OCI-LY3 (cell line): ENCODE measurements at regions not wholly inside any gene's neighbourhood (a gene's known extent, or its start where the extent isn't known, plus 50 kb on each side); places are given as distances from the start of the nearest gene placed in this dataset.

Source experiments
- H2AFZ ChIP-seq: fragments of 200-600, 300-600 bp; shearing (Covaris generic); 2 replicates; pipeline ENCODE4 v1.6.0; 2014; ENCODE audit warnings: antibody characterized with exemption, low read depth, low read length
- H3K27ac ChIP-seq: fragments of 200-600, 300-600 bp; sonication (generic); 2 replicates; pipeline ENCODE4 v1.5.1; 2014; ENCODE audit warnings: mild to moderate bottlenecking, low read length, moderate library complexity, mixed read lengths
- H3K27me3 ChIP-seq: fragments of 200-600, 300-600 bp; sonication (generic); 2 replicates; pipeline ENCODE4 v1.6.1; 2014; ENCODE audit warnings: low read depth, low read length, mixed read lengths
- H3K36me3 ChIP-seq: fragments of 200-600, 300-600 bp; sonication (generic); replicated peaks from 2 replicates; pipeline ENCODE3; 2014; ENCODE audit warnings: low read depth, low read length, mixed read lengths
- H3K4me1 ChIP-seq: fragments of 300-600, 200-600 bp; sonication (generic); 2 replicates; pipeline ENCODE4 v1.6.1; 2014; ENCODE audit warnings: low read length, mixed read lengths
- H3K4me2 ChIP-seq: fragments of 200-600, 300-600 bp; sonication (generic); 2 replicates; pipeline ENCODE4 v1.6.1; 2014; ENCODE audit warnings: low read length, mixed read lengths
- H3K4me3 ChIP-seq: fragments of 300-600, 200-600 bp; sonication (generic); 2 replicates; pipeline ENCODE4 v1.5.1; 2014; ENCODE audit warnings: antibody characterized with exemption, mild to moderate bottlenecking, low read length, moderate library complexity
- H3K79me2 ChIP-seq: fragments of 300-600, 200-600 bp; shearing (Covaris generic); 2 replicates; pipeline ENCODE4 v1.6.1; 2014; ENCODE audit warnings: mild to moderate bottlenecking, low read length, mixed read lengths
- H3K9ac ChIP-seq: fragments of 300-600, 200-600 bp; shearing (Covaris generic); 2 replicates; pipeline ENCODE4 v1.6.0; 2014; ENCODE audit warnings: mild to moderate bottlenecking, low read length, moderate library complexity
- H3K9me3 ChIP-seq: fragments of 200-600, 300-600 bp; shearing (Covaris generic); 2 replicates; pipeline ENCODE4 v1.6.1; 2014; ENCODE audit warnings: low read length, mixed read lengths; ENCODE audit not compliant: insufficient read depth
- H4K20me1 ChIP-seq: fragments of 200-600, 300-600 bp; sonication (generic); 2 replicates; pipeline ENCODE4 v1.6.1; 2016; ENCODE audit warnings: low read length, mixed read lengths; ENCODE audit not compliant: insufficient read depth
- CTCF ChIP-seq: fragments of 200-600, 300-600 bp; sonication (generic); IDR thresholded peaks from 2 replicates; pipeline ENCODE4 v1.5.1; 2014; ENCODE audit warnings: antibody characterized with exemption, low read length, low read depth
- EZH2phosphoT487 ChIP-seq: fragments of 200-600 bp; shearing (Covaris generic); IDR thresholded peaks from 2 replicates; pipeline ENCODE4 v1.6.1; 2018; ENCODE audit warnings: antibody characterized with exemption, mixed run types, low read depth

DNA sequence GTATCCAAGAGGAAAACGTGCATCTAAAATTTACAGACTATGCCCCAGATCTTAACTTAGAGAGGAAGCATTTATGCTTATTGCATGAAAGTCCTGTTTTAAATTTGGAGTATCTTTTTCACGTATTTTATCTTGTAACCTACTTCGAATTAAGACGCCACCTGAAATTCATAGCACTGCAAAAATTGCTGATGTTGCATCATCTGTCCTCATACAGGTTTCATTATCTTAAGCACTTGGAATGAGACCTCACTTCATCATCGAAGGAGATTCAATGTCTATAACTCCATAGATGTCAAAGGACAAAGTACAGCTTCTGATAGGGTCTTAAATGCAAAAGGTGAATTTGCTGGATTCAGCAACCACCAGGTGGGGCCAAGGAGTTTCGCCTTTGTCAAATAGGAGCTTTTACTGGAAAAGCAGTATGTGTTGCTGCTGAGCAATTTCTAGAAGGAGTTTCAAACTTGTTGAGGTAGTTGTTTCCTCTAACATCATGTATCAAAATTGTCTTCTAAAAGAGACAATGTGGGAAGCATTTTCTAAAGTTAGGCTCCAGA lies 106.4 kb upstream of the CCDC85A start:
- Histone ChIP-seq H3K79me2 (no peaks in the 10 kb centered on the region), H2AFZ (0 out of 2 replicates have a peak overlapping the region, but pooled peaks have one; percentile 32), H3K27me3 (no peaks in the 10 kb centered on the region), H4K20me1 (no peaks in the 10 kb centered on the region), H3K27ac (no peak overlapping the region), H3K9me3 (no peaks in the 10 kb centered on the region), H3K9ac (no peak overlapping the region), H3K4me2 (no peak overlapping the region; the same call in 1 of the 2 replicates), H3K4me1 (no peaks in the 10 kb centered on the region), H3K4me3 (no peak overlapping the region), H3K36me3 (no peaks in the 10 kb centered on the region)
- TF ChIP-seq EZH2phosphoT487 (no peak), CTCF (peak; percentile 67)

GRCh38 chr2:56082665-56083064 lies 101.1 kb upstream of the CCDC85A start:
- no peak for TF ChIP-seq CTCF
- TF ChIP-seq EZH2phosphoT487 = no peak
- Histone ChIP-seq H3K9ac (no peak overlapping the region), H3K27me3 (no peaks in the 10 kb centered on the region), H3K79me2 (no peaks in the 10 kb centered on the region), H3K27ac (no peak overlapping the region), H3K4me2 (no peak overlapping the region), H3K9me3 (no peaks in the 10 kb centered on the region), H4K20me1 (no peaks in the 10 kb centered on the region), H3K4me3 (no peak overlapping the region), H2AFZ (0 out of 2 replicates have a peak overlapping the region, but pooled peaks have one; percentile 54), H3K36me3 (no peaks in the 10 kb centered on the region), H3K4me1 (no peaks in the 10 kb centered on the region)

DNA sequence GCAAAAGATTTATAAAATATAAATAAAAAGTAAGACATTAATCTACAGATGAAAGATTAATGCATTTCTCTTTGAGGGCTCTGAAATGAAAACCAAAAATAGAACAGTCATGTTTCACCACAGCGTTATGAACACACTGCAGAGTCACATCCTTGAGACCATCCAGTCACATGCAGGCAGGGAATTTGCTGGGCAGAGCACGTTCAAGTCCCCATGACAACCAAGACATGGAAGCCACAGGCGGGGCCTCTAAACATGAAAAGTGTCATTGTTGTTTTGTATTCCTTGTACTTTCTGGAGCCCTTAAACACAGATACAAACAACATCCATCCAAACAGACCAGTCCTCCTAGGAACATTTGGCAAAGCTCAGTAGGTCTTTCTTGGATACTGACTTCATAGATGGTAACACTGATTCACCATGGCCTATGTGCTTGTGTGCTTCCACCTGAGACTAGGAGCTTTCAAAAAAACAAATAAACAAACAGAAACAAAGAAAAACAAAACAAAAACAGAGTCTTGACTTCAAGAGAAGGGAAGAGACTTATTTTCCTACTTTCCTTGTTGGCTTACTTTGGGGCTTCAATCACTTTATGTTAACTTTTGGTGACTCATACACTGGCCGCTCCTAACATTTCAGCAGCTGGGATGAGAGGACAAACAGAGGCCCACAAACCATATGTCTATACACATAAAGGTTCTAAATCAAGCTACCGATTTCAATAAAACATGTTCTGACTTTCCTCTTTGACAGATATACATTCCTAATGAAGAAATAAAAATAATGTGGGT lies 99.5 kb upstream of the CCDC85A start:
- Histone ChIP-seq H3K27me3 (no peaks in the 10 kb centered on the region), H3K9ac (no peak overlapping the region), H3K36me3 (no peaks in the 10 kb centered on the region), H2AFZ (no peak overlapping the region), H3K4me2 (no peak overlapping the region), H3K4me1 (no peaks in the 10 kb centered on the region), H3K4me3 (no peak overlapping the region), H3K79me2 (no peaks in the 10 kb centered on the region), H3K27ac (no peak overlapping the region), H3K9me3 (no peaks in the 10 kb centered on the region), H4K20me1 (no peaks in the 10 kb centered on the region)
- TF ChIP-seq EZH2phosphoT487 = no peak
- TF ChIP-seq CTCF = no peak

DNA sequence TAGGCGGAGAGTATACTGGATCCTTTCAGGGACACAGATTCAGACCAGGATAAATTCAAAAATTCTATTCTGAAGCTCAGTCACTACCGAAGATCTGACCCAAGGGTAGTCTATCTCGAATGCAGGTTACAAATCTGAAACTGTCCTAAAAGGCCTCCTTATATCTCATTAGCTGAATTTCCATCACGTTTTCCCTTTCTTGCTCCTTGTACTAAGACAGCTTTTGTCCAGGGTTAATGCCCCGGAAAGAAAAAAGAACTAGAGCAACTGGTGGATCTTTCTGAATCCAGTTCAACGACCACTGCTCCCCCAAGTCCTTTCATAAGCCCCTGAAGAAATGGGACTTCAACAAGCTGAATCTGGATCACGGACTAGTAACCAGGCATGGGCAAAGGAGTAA lies 97.5 kb upstream of the CCDC85A start:
- no peak overlapping the region for H3K9ac ChIP-seq
- H4K20me1 ChIP-seq = no peaks in the 10 kb centered on the region
- H3K4me3 ChIP-seq = no peak overlapping the region
- H3K27me3 ChIP-seq = no peaks in the 10 kb centered on the region
- H2AFZ ChIP-seq = no peak overlapping the region
- no peaks in the 10 kb centered on the region for H3K79me2 ChIP-seq
- H3K4me2 ChIP-seq = no peak overlapping the region
- TF ChIP-seq EZH2phosphoT487 (no peak), CTCF (no peak)
- H3K9me3 ChIP-seq = no peaks in the 10 kb centered on the region
- H3K27ac ChIP-seq = no peak overlapping the region
- H3K4me1 ChIP-seq = no peaks in the 10 kb centered on the region
- H3K36me3 ChIP-seq = no peaks in the 10 kb centered on the region
